ENCODE measurements at regions not wholly inside any gene's neighbourhood (a gene's known extent, or its start where the extent isn't known, plus 50 kb on each side); places are given as distances from the start of the nearest gene placed in this dataset.

DNA sequence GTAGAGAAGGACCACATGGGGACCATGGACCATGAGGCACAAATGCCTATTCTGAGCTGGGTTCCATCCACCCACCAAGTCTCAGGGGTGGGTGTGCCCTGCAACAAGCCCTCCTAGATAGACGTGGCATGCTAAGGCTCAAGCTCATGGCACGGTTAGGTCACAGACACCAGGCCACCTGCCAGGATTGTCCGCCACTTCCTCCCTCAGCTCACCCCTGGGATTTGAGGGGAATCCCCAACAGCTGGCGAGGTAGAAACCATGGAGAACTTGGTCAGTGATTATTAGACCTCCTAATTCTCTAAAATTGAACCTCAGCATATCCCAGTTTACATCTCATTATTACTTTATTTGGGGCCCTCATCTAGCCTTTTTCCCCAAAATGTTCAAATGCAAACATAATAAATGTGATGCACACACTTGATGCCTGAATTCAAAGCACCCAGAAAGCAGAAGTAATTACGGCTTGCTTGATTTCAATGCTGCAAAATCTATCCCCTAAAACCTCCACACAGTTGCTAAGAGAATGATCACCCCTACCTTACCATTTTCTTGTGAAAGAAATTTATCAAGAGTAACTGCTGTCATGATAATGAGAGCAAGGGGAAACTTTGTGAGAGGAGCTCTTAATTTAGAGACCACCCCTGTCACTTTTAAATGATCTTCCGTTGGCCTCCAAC lies 366.6 kb upstream of the PFKP start:
- BruUV-seq (replicated peaks), result no TSS peak
- POLR2A ChIA-PET, result interaction anchor here (0.7 to 0.9 kb wide), 3 partner anchors 15 to 24 kb away, joined by 3 to 4 read pairs (median 3); no protein-coding TSS in a partner anchor
- no peaks in the 10 kb centered on the region for H4K20me1 ChIP-seq (ENCODE audit: insufficient read depth, low read length)
- peak overlapping the region; percentile 17; the same call in 1 of the 2 replicates for H2AFZ ChIP-seq (ENCODE audit: low read length)
- CTCF ChIA-PET (ENCODE audit: unreplicated experiment), result no interaction called here
- no peaks in the 10 kb centered on the region for H3K79me2 ChIP-seq (ENCODE audit: insufficient read depth, low read depth, low read length)
- no peaks in the 10 kb centered on the region for H3K9me3 ChIP-seq (ENCODE audit: low read length)
- no peaks in the 10 kb centered on the region for H3K36me3 ChIP-seq (ENCODE audit: insufficient read depth, low read length)
- peak overlapping the region; percentile 49 for H3K4me2 ChIP-seq (ENCODE audit: low read length)
- no peaks in the 10 kb centered on the region for H3K9me2 ChIP-seq (ENCODE audit: insufficient read depth, low read length)
- H3K4me3 ChIP-seq (ENCODE audit: low read depth, low read length, poor library complexity, severe bottlenecking), result no peak overlapping the region
- intact Hi-C loops (cut with micrococcal nuclease; ENCODE audit: unreplicated experiment), result no loop called here
- peak; percentile 86 for DNase-seq (ENCODE audit: low spot score)
- TF ChIP-seq, protein P1, sequence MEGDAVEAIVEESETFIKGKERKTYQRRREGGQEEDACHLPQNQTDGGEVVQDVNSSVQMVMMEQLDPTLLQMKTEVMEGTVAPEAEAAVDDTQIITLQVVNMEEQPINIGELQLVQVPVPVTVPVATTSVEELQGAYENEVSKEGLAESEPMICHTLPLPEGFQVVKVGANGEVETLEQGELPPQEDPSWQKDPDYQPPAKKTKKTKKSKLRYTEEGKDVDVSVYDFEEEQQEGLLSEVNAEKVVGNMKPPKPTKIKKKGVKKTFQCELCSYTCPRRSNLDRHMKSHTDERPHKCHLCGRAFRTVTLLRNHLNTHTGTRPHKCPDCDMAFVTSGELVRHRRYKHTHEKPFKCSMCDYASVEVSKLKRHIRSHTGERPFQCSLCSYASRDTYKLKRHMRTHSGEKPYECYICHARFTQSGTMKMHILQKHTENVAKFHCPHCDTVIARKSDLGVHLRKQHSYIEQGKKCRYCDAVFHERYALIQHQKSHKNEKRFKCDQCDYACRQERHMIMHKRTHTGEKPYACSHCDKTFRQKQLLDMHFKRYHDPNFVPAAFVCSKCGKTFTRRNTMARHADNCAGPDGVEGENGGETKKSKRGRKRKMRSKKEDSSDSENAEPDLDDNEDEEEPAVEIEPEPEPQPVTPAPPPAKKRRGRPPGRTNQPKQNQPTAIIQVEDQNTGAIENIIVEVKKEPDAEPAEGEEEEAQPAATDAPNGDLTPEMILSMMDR (conservative IDR thresholded peaks at IDR 0.05; ENCODE audit: low read length), result no peak
- TF ChIP-seq EZH2phosphoT487 (IDR thresholded peaks at IDR 0.05; ENCODE audit: borderline replicate concordance, low read depth, low read length), result no peak
- peaks cover 46% of the 10 kb centered on the region for H3K4me1 ChIP-seq (ENCODE audit: insufficient read depth, low read length, poor library complexity, severe bottlenecking)
- peak overlapping the region; percentile 81 for H3K27ac ChIP-seq (ENCODE audit: low read depth, low read length, poor library complexity, severe bottlenecking)

DNA sequence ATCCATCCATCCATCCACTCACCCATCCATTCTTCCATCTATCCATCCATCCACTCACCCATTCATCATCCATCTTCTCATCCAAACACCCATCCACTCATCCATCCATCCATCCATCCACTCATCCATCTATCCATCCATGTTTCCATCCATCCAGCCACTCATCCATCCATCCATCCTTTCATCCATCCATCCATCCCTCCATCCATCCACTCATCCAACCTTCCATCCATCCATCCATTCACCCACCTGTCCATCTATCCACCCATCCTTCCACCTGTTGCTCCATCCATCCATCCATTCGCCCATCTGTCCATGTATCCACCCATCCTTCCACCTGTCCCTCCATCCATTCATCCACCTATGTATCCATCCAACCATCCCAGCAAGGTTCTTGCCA lies 378.4 kb upstream of the PFKP start:
- no peak overlapping the region for H3K4me3 ChIP-seq (ENCODE audit: low read depth, low read length, poor library complexity, severe bottlenecking)
- no peak overlapping the region for H2AFZ ChIP-seq (ENCODE audit: low read length)
- ChIA-PET CTCF (ENCODE audit: unreplicated experiment) (no interaction called here), POLR2A (no interaction called here)
- no TSS peak for BruUV-seq (replicated peaks)
- intact Hi-C loops (cut with micrococcal nuclease; ENCODE audit: unreplicated experiment), result no loop called here
- no peaks in the 10 kb centered on the region for H3K9me3 ChIP-seq (ENCODE audit: low read length)
- no peak overlapping the region for H3K4me2 ChIP-seq (ENCODE audit: low read length)
- no peaks in the 10 kb centered on the region for H4K20me1 ChIP-seq (ENCODE audit: insufficient read depth, low read length)
- no peaks in the 10 kb centered on the region for H3K36me3 ChIP-seq (ENCODE audit: insufficient read depth, low read length)
- no peaks in the 10 kb centered on the region for H3K9me2 ChIP-seq (ENCODE audit: insufficient read depth, low read length)
- H3K27ac ChIP-seq (ENCODE audit: low read depth, low read length, poor library complexity, severe bottlenecking), result no peak overlapping the region
- no peak for TF ChIP-seq EZH2phosphoT487 (IDR thresholded peaks at IDR 0.05; ENCODE audit: borderline replicate concordance, low read depth, low read length)
- TF ChIP-seq, protein P1 (conservative IDR thresholded peaks at IDR 0.05; ENCODE audit: low read length), result no peak
- H3K4me1 ChIP-seq (ENCODE audit: insufficient read depth, low read length, poor library complexity, severe bottlenecking), result no peaks in the 10 kb centered on the region
- no peak for DNase-seq (ENCODE audit: low spot score)
- H3K79me2 ChIP-seq (ENCODE audit: insufficient read depth, low read depth, low read length), result no peaks in the 10 kb centered on the region

DNA sequence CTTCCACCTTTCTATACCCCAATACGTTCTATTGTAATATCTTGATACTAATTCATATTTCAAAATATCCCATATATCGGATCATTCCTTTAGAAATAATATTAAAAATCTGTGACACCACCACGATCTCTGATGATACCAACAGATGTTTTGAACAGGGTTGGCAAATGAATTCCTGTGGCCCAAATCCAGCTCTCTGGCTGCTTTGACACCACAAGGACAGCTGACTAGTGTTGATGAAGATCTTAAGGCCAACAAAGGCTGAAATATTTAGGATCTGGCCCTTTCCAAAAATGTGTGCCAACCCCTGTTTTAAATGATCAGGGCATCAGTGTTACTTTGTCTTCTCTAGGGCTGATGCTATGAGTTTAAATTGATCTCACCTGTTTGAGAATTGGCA lies 380.7 kb upstream of the PFKP start:
- Histone ChIP-seq H3K4me2 (ENCODE audit: low read length) (no peak overlapping the region), H3K9me2 (ENCODE audit: insufficient read depth, low read length) (no peaks in the 10 kb centered on the region), H3K4me3 (ENCODE audit: low read depth, low read length, poor library complexity, severe bottlenecking) (no peak overlapping the region), H3K4me1 (ENCODE audit: insufficient read depth, low read length, poor library complexity, severe bottlenecking) (no peaks in the 10 kb centered on the region), H3K27ac (ENCODE audit: low read depth, low read length, poor library complexity, severe bottlenecking) (no peak overlapping the region), H4K20me1 (ENCODE audit: insufficient read depth, low read length) (no peaks in the 10 kb centered on the region), H3K79me2 (ENCODE audit: insufficient read depth, low read depth, low read length) (no peaks in the 10 kb centered on the region), H2AFZ (ENCODE audit: low read length) (no peak overlapping the region), H3K9me3 (ENCODE audit: low read length) (no peaks in the 10 kb centered on the region), H3K36me3 (ENCODE audit: insufficient read depth, low read length) (no peaks in the 10 kb centered on the region)
- ChIA-PET CTCF (ENCODE audit: unreplicated experiment) (no interaction called here), POLR2A (interaction anchor here (1.8 kb wide), 1 partner anchor 11 kb away, joined by 10 read pairs; no protein-coding TSS in a partner anchor)
- intact Hi-C loops (cut with micrococcal nuclease; ENCODE audit: unreplicated experiment), result no loop called here
- no peak for TF ChIP-seq EZH2phosphoT487 (IDR thresholded peaks at IDR 0.05; ENCODE audit: borderline replicate concordance, low read depth, low read length)
- TF ChIP-seq, protein P1 (conservative IDR thresholded peaks at IDR 0.05; ENCODE audit: low read length), result no peak
- no TSS peak for BruUV-seq (replicated peaks)
- DNase-seq (ENCODE audit: low spot score), result no peak
